K562 (cell line): ENCODE measurements at regions not wholly inside any gene's neighbourhood (a gene's known extent, or its start where the extent isn't known, plus 50 kb on each side); places are given as distances from the start of the nearest gene placed in this dataset.

Experiments
- ATAC-seq: fragments of 200-7000 bp; cut with Tn5 transposase; 3 replicates; pipeline ENCODE4 v1.9.1; 2020; ENCODE audit warnings: moderate library complexity
- BruUV-seq: library from RNA; stranded (reverse); fragments of 400-500 nt; replicated peaks from 2 replicates; lab custom pipeline; 2021; lab: Mats Ljungman, UMichigan
- CTCF ChIA-PET: fragments of 300-600 bp; formaldehyde crosslinking; extraction: SDS; loops from one replicate; lab custom pipeline; 2021; ENCODE audit warnings: low intra/inter-chr PET ratio; lab: Yijun Ruan, JAX
- POLR2A ChIA-PET: fragments of 300-600, 350-650 bp; sonication (Branson Sonifier 250); formaldehyde crosslinking; extraction: SDS; loops from one replicate; lab custom pipeline; 2021; ENCODE audit warnings: antibody characterized with exemption, inconsistent platforms; lab: Yijun Ruan, JAX
- DNase-seq, 4 experiments: peaks; one replicate each; pipeline versions ENCODE4 v3.0.0 to v3.0.0-alpha.2; 2011 to 2018; ENCODE audit warnings: low spot score in 3 of 4, mixed read lengths in 3 of 4; ENCODE audit errors: extremely low read depth in 1 of 4
- FAIRE-seq: peaks from 2 replicates; lab custom pipeline; 2011; peaks lifted over from hg19 to GRCh38; lab: Jason Lieb, UNC
- H2AFZ ChIP-seq: 2 replicates; pipeline ENCODE4 v1.6.0; 2011; ENCODE audit warnings: low read depth, low read length, control low read depth, inconsistent platforms
- H3K27ac ChIP-seq: fragments of 200-600 bp; 3 replicates; pipeline ENCODE4 v1.8.0; 2011; ENCODE audit warnings: low read depth, mild to moderate bottlenecking, control low read depth, inconsistent platforms, low read length, moderate library complexity, mixed read lengths; ENCODE audit errors: extremely low read depth
- H3K27me3 ChIP-seq, 2 experiments: fragments of 300-600 bp in 1 of 2; 2 replicates in 1 of 2; 3 replicates in 1 of 2; pipeline versions ENCODE4 v1.6.0 to v1.8.0; 2011; ENCODE audit warnings: inconsistent platforms in 2 of 2, low read length in 2 of 2, mild to moderate bottlenecking in 1 of 2, mixed read lengths in 1 of 2, moderate library complexity in 1 of 2; ENCODE audit not compliant: control insufficient read depth in 2 of 2, insufficient read depth in 2 of 2
- H3K36me3 ChIP-seq: fragments of 300-600 bp; 3 replicates; pipeline ENCODE4 v1.8.0; 2011; ENCODE audit warnings: mild to moderate bottlenecking, low read length, inconsistent platforms; ENCODE audit not compliant: control insufficient read depth, insufficient read depth
- H3K4me1 ChIP-seq, 2 experiments: fragments of 200-600 bp in 1 of 2; replicated peaks in 1 of 2; 2 replicates in 1 of 2; 3 replicates in 1 of 2; pipeline versions ENCODE4 v1.5.1 to v1.8.0; 2011; ENCODE audit warnings: inconsistent platforms in 2 of 2, low read length in 2 of 2, mild to moderate bottlenecking in 1 of 2, mixed read lengths in 1 of 2, moderate library complexity in 1 of 2; ENCODE audit not compliant: control insufficient read depth in 2 of 2, insufficient read depth in 2 of 2
- H3K4me2 ChIP-seq: 2 replicates; pipeline ENCODE4 v1.6.1; 2011; ENCODE audit warnings: low read length, control low read depth, inconsistent platforms, mixed read lengths; ENCODE audit not compliant: insufficient read depth
- H3K4me3 ChIP-seq: fragments of 200-600 bp; sonication (generic), shearing (Covaris generic); 2 replicates; pipeline ENCODE4 v1.5.1; 2016; ENCODE audit warnings: control low read depth, inconsistent platforms
- H3K79me2 ChIP-seq: fragments of 200-600 bp; 3 replicates; pipeline ENCODE4 v1.8.0; 2011; ENCODE audit warnings: low read length, inconsistent platforms; ENCODE audit not compliant: control insufficient read depth, insufficient read depth
- H3K9ac ChIP-seq, 2 experiments: 2 replicates each; pipeline versions ENCODE4 v1.6.0 to v1.6.1; 2011; ENCODE audit warnings: low read depth in 2 of 2, low read length in 2 of 2, control low read depth in 1 of 2, inconsistent platforms in 1 of 2, mild to moderate bottlenecking in 1 of 2, mixed read lengths in 1 of 2; ENCODE audit not compliant: insufficient read depth in 1 of 2
- H3K9me1 ChIP-seq: one replicate; pipeline ENCODE4 v1.6.0; 2011; ENCODE audit warnings: inconsistent platforms, mild to moderate bottlenecking, low read length, moderate library complexity; ENCODE audit not compliant: control insufficient read depth, insufficient read depth
- H3K9me3 ChIP-seq: replicated peaks from 2 replicates; pipeline ENCODE4 v1.5.1; 2011; ENCODE audit warnings: low read depth, low read length, inconsistent platforms; ENCODE audit not compliant: control insufficient read depth, insufficient read depth
- H4K20me1 ChIP-seq: replicated peaks from 2 replicates; pipeline ENCODE4 v1.6.1; 2011; ENCODE audit warnings: low read length, inconsistent platforms, mixed read lengths; ENCODE audit not compliant: control insufficient read depth, insufficient read depth
- ADNP ChIP-seq: fragments of 200-800 bp; sonication (Bioruptor generic); IDR thresholded peaks from 2 replicates; pipeline ENCODE4 v1.6.1; 2016; ENCODE audit warnings: missing genetic modification characterization, missing compliant biosample characterization
- BRF2 ChIP-seq: IDR thresholded peaks from 3 replicates; pipeline ENCODE4 v1.6.1; 2011; ENCODE audit warnings: borderline replicate concordance, mild to moderate bottlenecking; ENCODE audit not compliant: insufficient read length, insufficient read depth
- CXXC5 ChIP-seq: fragments of 250-450 bp; sonication (Bioruptor Pico); IDR thresholded peaks from 2 replicates; pipeline ENCODE4 v1.8.0; 2022; ENCODE audit warnings: inconsistent platforms, mild to moderate bottlenecking, moderate library complexity
- EP300 ChIP-seq: IDR thresholded peaks from 2 replicates; pipeline ENCODE4 v1.6.1; 2012; ENCODE audit warnings: low read length, improper control_type of control experiment
- ERF ChIP-seq: fragments of 450-650 bp; formaldehyde crosslinking; IDR thresholded peaks from 2 replicates; pipeline ENCODE4 v1.4.0; 2020; ENCODE audit warnings: mild to moderate bottlenecking, mixed read lengths
- GTF3C2 ChIP-seq: IDR thresholded peaks from 3 replicates; pipeline ENCODE4 v1.6.1; 2011; ENCODE audit warnings: borderline replicate concordance, mild to moderate bottlenecking, moderate library complexity; ENCODE audit not compliant: insufficient read length; ENCODE audit errors: extremely low read depth
- MCM7 ChIP-seq, 2 experiments: fragments of 450-650 bp; IDR thresholded peaks; 2 replicates each; pipeline ENCODE4 v1.6.1; 2016 to 2018
- RREB1 ChIP-seq: fragments of 250-450 bp; sonication (Bioruptor Pico); IDR thresholded peaks from 2 replicates; pipeline ENCODE4 v1.4.0; 2020
- SIRT6 ChIP-seq: IDR thresholded peaks from one replicate; pipeline ENCODE4 v1.6.1; 2012; ENCODE audit warnings: low read depth, mild to moderate bottlenecking, control low read depth, inconsistent platforms, low read length, moderate library complexity
- SRSF9 ChIP-seq: fragments of 200-400 bp; formaldehyde crosslinking; IDR thresholded peaks from 2 replicates; pipeline ENCODE4 v1.6.1; 2017; ENCODE audit warnings: low read depth, low read length, borderline replicate concordance
- THRAP3 ChIP-seq: fragments of 450-650 bp; IDR thresholded peaks from 2 replicates; pipeline ENCODE4 v1.6.1; 2016; ENCODE audit warnings: mild to moderate bottlenecking, inconsistent platforms, borderline replicate concordance
- ZBTB34 ChIP-seq: fragments of 250-450 bp; sonication (Bioruptor Pico); IDR thresholded peaks from 2 replicates; pipeline ENCODE4 v1.8.0; 2021; ENCODE audit warnings: mild to moderate bottlenecking, moderate library complexity
- ZEB2 ChIP-seq: fragments of 450-650 bp; IDR thresholded peaks from 2 replicates; pipeline ENCODE4 v1.6.1; 2016
- WGBS: fragments of 100-300 bp; shearing (Covaris generic); methylation state at CpG from one replicate; pipeline ENCODE4 v1.1.6; 2016; ENCODE audit warnings: low coverage, mixed read lengths; ENCODE audit not compliant: insufficient coverage; ENCODE audit errors: missing lambda C conversion rate; 5-methylcytosine and 5-hydroxymethylcytosine counted together
- in situ Hi-C: fragments of 300-500 bp; cut with MboI; formaldehyde crosslinking; loops from 4 replicates; pipeline ENCODE4 v1.15.0; 2018; ENCODE audit warnings: inconsistent platforms, mixed read lengths
- intact Hi-C: fragments of 100-400 bp; cut with micrococcal nuclease; formaldehyde crosslinking; loops from 2 replicates; pipeline ENCODE4 v1.14.2; 2022

GRCh38 chr10:20958225-20958624, 61.1 kb upstream of the NEBL start:
- H3K4me1 ChIP-seq = peaks cover 0 to 10% of the 10 kb centered on the region in 2 experiments; a peak in 2 of 5 replicates
- 38% methylated on average over 4 of the region's 4 CpGs for WGBS
- H3K9me1 ChIP-seq = no peaks in the 10 kb centered on the region
- H3K9me3 ChIP-seq = no peaks in the 10 kb centered on the region
- intact Hi-C loops (no loop called here), in situ Hi-C loops (no loop called here)
- DNase-seq (no peak), ATAC-seq (no peak), FAIRE-seq (no peak)
- POLR2A ChIA-PET = interaction anchor here (0.9 kb wide), 1 partner anchor 15 kb away, joined by 3 read pairs; no protein-coding TSS in a partner anchor
- H4K20me1 ChIP-seq = no peaks in the 10 kb centered on the region
- H3K36me3 ChIP-seq = no peaks in the 10 kb centered on the region
- no peak overlapping the region for H3K4me3 ChIP-seq
- no peaks in the 10 kb centered on the region for H3K79me2 ChIP-seq
- no peak overlapping the region for H2AFZ ChIP-seq
- H3K27me3 ChIP-seq = no peaks in the 10 kb centered on the region
- CTCF ChIA-PET = no interaction called here
- BruUV-seq = no TSS peak
- no peak overlapping the region for H3K9ac ChIP-seq
- no peak overlapping the region for H3K27ac ChIP-seq
- H3K4me2 ChIP-seq = no peak overlapping the region
- TF ChIP-seq MCM7 (IDR thresholded peaks at IDR 0.05) = no peak
- no peak for TF ChIP-seq ZBTB34 (CRISPR knock-in tag)
- TF ChIP-seq ADNP (tag) = no peak
- TF ChIP-seq SRSF9 = no peak
- no peak for TF ChIP-seq SIRT6
- no peak for TF ChIP-seq BRF2
- TF ChIP-seq RREB1 (CRISPR knock-in tag) = no peak
- TF ChIP-seq ZEB2 = no peak
- TF ChIP-seq EP300 = no peak
- TF ChIP-seq CXXC5 (CRISPR knock-in tag) = no peak
- no peak for TF ChIP-seq GTF3C2
- no peak for TF ChIP-seq ERF (CRISPR knock-in tag)
- TF ChIP-seq THRAP3 = no peak
